BE2C (cell line): ENCODE measurements at regions not wholly inside any gene's neighbourhood (a gene's known extent, or its start where the extent isn't known, plus 50 kb on each side); places are given as distances from the start of the nearest gene placed in this dataset.

Source experiments
- DNase-seq: peaks from one replicate; pipeline ENCODE4 v3.0.0-alpha.2; 2020
- H3K27me3 ChIP-seq: fragments of 250-450 bp; sonication (Bioruptor Pico); 2 replicates; pipeline ENCODE4 v1.5.1; 2020; ENCODE audit warnings: mild to moderate bottlenecking
- H3K36me3 ChIP-seq: fragments of 250-450 bp; sonication (Bioruptor Pico); 2 replicates; pipeline ENCODE4 v1.5.1; 2020; ENCODE audit warnings: mild to moderate bottlenecking
- H3K4me1 ChIP-seq: fragments of 250-450 bp; sonication (Bioruptor Pico); 2 replicates; pipeline ENCODE4 v1.5.1; 2020
- H3K4me3 ChIP-seq: 2 replicates; pipeline ENCODE4 v1.5.1; 2011; ENCODE audit warnings: low read depth, low read length
- H3K9me3 ChIP-seq: fragments of 250-450 bp; sonication (Bioruptor Pico); 2 replicates; pipeline ENCODE4 v1.5.1; 2020
- CTCF ChIP-seq: IDR thresholded peaks from 2 replicates; pipeline ENCODE4 v1.5.1; 2012; ENCODE audit warnings: mild to moderate bottlenecking, low read depth, low read length

DNA sequence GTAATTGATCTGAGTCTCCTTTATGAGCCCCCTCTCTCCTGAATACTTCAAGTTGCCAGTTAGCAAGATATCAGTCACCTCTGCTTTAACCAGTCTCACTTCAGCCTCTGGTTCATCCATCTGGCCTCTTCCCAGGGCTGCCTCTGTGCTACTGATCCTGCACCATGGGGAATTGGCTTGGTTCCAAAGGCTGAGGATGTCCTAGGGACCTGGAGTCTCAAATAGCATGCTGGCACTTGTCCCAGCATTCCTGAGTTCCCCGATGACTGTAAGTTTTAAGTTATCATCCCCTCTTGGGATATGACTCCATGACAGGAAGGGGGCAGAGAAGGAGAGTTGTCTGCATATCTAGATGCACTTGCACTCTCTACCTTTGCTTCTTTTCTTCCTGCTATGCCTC is 252.0 kb downstream of the PTBP2 start:
- no peak overlapping the region for H3K4me3 ChIP-seq
- no peaks in the 10 kb centered on the region for H3K36me3 ChIP-seq
- no peaks in the 10 kb centered on the region for H3K27me3 ChIP-seq
- no peaks in the 10 kb centered on the region for H3K9me3 ChIP-seq
- DNase-seq = peak; percentile 90
- TF ChIP-seq CTCF = no peak
- peaks cover 24% of the 10 kb centered on the region for H3K4me1 ChIP-seq

- H3K4me3 ChIP-seq = no peak overlapping the region
- DNase-seq = no peak
- H3K4me1 ChIP-seq = peaks cover 33% of the 10 kb centered on the region
- no peaks in the 10 kb centered on the region for H3K27me3 ChIP-seq
- TF ChIP-seq CTCF = no peak
- no peaks in the 10 kb centered on the region for H3K9me3 ChIP-seq
- no peaks in the 10 kb centered on the region for H3K36me3 ChIP-seq
These were observed 256.9 kb downstream of the PTBP2 start for GRCh38 chr1:96978444-96978843.

DNA sequence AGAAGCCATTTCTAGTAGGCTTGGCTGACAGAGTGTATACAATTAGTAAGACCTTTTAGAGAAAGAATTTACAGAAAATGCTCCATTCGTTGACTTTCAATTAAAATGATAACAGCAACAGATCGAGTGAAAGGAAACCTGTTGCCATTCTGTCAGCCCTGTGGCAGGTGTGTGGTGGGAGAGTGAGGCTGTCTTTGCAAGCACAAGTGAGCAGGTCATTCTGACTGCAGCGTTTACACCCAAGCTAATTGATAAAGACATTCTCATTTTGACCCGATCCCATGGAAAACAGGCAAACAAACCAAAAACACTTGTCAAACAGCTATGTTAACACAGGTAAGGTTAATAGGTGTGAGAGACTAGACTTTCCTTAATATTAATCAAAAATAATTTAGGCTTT is 257.3 kb downstream of the PTBP2 start:
- no peak for DNase-seq
- Histone ChIP-seq H3K4me3 (no peak overlapping the region), H3K36me3 (no peaks in the 10 kb centered on the region), H3K4me1 (peaks cover 29% of the 10 kb centered on the region), H3K9me3 (no peaks in the 10 kb centered on the region), H3K27me3 (no peaks in the 10 kb centered on the region)
- no peak for TF ChIP-seq CTCF

DNA sequence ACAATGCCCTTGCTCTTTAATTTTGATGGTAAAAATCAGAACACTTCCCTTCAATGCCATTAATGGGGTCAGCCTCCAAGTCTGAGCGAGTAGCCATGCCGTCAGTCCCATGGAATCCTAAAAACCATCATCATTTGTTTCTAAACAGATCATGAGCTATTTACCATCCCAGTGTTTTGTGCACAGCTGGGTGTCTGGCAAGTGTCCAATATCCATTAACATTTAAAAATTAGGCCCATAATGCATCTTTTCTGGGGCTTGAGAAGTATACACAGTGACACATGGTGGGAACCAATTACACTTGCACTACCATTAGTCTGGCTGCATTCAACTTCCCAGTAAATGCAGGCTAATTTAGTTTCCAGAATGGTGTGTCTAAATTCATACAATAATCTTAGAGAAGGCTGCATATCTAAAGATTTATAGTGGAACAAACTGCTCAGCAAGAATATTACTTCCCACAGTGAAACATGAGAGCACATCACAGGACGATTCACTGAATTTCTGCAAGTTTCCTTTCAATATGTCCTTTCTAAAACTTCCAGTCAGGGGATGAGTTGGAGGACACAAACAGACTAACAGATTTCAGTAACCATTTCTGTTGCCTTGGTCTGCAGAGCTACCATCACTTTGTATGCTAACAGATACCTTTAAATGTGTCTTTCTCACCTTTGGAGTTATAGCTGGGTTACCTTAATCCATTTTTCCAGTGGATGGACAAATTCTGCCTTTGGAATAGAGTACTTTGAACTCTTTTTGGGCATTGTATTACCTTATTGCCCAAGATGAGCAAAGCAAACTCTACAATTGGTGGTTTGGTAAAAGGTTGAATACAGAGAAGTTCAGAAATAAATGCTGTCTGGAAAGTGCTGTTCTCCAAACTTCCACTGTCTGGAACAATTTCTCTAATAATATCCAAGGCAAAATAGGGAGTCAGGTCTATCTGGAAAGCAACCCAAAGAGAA is 258.0 kb downstream of the PTBP2 start:
- peak; percentile 53 for DNase-seq
- TF ChIP-seq CTCF = no peak
- Histone ChIP-seq H3K36me3 (no peaks in the 10 kb centered on the region), H3K9me3 (no peaks in the 10 kb centered on the region), H3K4me3 (no peak overlapping the region), H3K27me3 (no peaks in the 10 kb centered on the region), H3K4me1 (peaks cover 26% of the 10 kb centered on the region)

DNA sequence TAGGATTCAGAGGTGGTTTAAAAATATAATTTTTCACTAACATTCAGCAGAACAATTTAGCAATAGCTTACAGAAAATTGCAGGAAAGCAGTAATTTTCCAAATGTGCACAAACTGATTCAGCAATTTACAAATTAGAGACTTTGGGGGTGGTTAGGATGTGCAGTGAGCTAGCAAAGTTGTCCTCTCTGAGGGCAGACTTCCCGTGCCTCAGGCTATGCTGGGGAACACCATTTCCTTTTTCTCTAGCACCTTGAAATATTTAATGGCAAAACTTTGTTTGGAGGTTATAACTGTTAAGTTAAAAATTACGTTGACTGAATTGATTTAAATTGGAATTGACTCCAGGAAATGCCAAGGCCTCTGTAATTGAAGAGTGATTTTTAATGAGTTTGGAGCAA is 258.9 kb downstream of the PTBP2 start:
- no peak for DNase-seq
- H3K9me3 ChIP-seq = no peaks in the 10 kb centered on the region
- no peak overlapping the region for H3K4me3 ChIP-seq
- no peaks in the 10 kb centered on the region for H3K36me3 ChIP-seq
- peaks cover 28% of the 10 kb centered on the region for H3K4me1 ChIP-seq
- no peaks in the 10 kb centered on the region for H3K27me3 ChIP-seq
- no peak for TF ChIP-seq CTCF

- no peak overlapping the region for H3K4me3 ChIP-seq
- no peaks in the 10 kb centered on the region for H3K27me3 ChIP-seq
- TF ChIP-seq CTCF = no peak
- H3K9me3 ChIP-seq = no peaks in the 10 kb centered on the region
- H3K36me3 ChIP-seq = no peaks in the 10 kb centered on the region
- H3K4me1 ChIP-seq = peaks cover 35% of the 10 kb centered on the region
- no peak for DNase-seq
These were observed 259.6 kb downstream of the PTBP2 start for GRCh38 chr1:96981181-96981580.
